ENCODE measurements at regions not wholly inside any gene's neighbourhood (a gene's known extent, or its start where the extent isn't known, plus 50 kb on each side); places are given as distances from the start of the nearest gene placed in this dataset.

- no peak for DNase-seq
Measured at GRCh38 chr5:107134931-107135330, 535.8 kb downstream of the EFNA5 start.

DNA sequence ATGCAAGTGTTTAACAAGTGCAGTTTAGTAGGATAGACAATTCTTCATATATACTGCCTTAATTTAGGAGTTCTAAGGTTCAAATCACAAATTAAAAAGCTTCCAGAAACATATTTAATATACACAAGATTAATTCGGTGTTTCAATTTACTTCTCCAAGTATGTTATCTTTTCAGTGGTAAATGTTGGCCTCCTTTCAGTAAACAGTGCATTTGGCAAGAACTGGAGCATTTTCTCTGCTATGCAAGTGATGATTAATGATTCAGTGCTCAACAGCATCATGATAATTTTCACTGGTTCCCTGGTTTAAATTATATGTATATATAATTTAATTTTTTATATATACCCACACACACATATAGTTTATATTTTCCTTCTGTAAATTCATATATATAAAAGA is 541.7 kb downstream of the EFNA5 start:
- DNase-seq, result no peak

DNA sequence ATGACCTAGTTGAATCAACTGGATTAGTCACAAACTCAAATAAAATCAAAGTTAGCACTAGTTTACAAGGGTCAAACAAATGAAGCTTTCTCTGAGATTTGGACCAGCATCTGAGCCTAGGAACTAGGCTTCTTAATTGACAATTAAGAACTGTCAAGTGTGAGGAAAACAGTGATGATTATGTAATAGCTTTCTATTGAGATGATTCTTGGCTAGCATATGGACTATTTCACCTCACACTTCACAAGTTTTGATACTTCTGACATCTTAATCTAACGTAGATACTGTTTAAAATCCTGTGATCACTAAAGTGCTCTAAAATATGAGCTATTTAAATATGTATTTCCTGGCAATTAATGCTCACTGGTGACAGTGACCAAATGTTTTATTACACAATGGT is 542.9 kb downstream of the EFNA5 start:
- no peak for DNase-seq

GRCh38 chr5:107126341-107126740 is 544.4 kb downstream of the EFNA5 start:
- DNase-seq, result no peak

DNA sequence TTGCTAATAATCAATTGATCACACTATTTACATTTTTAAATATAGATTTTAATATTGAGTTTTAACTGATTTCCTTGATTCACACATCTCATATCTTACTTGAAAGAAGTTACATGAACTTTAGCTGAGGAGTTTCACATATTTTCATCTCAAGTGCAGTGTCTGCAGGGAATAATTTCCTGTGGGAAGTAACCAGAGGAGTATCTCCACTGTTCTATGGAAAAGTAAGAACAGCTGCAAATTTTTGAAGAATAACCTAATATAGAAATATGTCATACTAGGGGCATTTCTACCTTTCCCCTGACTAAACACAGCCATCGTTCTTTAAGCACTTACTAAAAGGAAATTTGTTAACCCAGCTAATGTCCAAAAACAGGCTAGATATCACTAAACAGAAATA is 546.4 kb downstream of the EFNA5 start:
- no peak for DNase-seq

DNA sequence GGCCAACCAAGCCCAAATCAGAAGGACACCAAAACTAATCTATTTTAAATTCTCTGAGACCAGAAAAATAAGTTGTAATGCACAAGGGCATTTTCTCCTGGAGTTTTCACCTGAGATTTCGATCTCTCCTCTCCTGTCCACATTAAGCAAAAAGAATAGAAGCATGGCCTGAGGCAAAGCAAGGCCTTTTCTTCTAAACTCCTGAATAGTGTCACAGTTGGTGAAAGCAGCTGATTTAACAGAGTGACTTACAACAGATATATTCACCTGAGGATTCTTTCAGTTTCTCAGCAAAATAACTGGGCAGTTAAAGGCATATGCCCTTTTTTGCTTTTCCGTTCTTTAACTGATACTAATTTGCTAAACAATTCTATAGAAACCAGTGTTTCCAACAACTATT is 547.7 kb downstream of the EFNA5 start:
- no peak for DNase-seq

- no peak for DNase-seq
Measured at GRCh38 chr5:107121793-107122519, 548.8 kb downstream of the EFNA5 start.

DNA sequence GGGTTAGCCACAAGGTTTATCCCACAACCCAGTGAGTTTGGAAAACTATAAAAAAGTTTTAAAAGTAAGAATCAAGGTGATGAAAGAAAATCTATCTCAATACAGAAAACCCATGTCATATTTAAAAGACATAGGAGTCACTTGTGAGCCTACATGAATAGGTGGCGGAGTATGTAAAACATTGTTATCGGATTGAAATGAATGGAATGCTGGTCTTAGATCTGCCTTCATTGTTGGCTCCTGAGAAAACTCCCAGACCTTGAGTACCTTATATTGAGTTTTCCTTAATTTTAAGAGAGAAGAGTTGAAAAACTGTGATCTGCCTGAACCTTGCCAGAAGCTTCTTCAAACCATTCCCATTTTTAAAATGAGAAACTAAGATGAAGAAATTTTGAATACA is 551.1 kb downstream of the EFNA5 start:
- no peak for DNase-seq

DNA sequence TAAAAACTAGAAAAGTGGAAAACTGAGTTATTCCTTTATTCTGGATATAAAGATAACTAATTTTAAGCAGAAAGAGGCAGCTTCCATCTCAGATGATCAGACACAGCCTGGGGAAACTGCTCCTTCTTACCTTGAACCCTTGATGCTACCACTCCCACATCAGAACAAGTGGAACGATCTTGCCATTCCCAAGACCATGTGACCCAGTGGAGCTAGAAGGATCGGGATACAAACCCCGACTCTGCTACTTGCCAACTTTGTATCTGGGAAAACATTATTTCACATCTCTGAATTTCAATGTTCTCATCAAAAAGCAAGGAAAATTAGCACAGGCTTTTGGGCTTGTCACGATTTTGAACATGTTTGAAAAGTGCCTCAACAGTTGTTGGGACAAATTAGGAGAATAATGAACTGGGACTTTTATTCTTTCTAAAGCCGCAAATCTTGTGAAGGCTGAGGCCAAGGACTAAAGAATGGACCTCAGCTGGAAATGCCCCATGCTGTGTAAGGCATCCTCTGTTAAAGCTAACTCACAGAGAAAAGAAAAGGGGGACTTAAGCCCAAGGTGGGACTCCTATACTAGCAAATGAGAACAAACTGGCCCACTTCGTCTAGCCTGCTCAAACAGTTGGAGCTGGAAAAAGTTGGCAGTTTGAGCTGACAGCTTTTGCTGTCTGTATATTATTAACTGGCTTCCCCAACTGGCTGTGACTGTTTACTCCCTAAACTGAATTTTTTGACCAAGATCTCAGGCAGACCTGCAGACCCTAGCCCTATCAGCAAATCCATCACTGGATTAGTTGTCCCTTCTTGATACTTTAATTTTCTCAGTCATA is 552.3 kb downstream of the EFNA5 start:
- no peak for DNase-seq

DNA sequence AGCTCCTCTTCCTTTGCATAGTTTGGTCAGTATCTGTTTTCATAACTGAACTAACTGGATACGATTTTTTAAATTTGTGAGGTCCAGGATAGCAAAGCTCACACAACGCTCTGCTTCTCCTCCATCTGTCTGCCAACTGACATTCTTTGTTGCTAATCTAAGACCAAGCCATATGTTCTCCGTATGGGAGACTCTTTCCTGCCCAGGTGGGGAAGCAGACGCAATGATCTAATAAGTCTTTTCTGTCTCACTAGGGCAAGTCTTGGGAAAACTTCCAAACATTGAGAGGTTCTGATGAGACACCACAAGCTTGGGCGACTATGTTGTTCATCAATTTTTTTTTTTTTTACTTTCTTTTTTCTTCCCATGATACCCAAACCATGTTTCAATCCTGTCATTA is 558.5 kb downstream of the EFNA5 start:
- DNase-seq, result no peak

- DNase-seq, result no peak
Measured at GRCh38 chr5:107104040-107104995, 566.4 kb downstream of the EFNA5 start.

GRCh38 chr5:107103522-107103921 is 567.2 kb downstream of the EFNA5 start:
- DNase-seq, result no peak

GRCh38 chr5:107100121-107100520 is 570.6 kb downstream of the EFNA5 start:
- DNase-seq, result no peak

DNA sequence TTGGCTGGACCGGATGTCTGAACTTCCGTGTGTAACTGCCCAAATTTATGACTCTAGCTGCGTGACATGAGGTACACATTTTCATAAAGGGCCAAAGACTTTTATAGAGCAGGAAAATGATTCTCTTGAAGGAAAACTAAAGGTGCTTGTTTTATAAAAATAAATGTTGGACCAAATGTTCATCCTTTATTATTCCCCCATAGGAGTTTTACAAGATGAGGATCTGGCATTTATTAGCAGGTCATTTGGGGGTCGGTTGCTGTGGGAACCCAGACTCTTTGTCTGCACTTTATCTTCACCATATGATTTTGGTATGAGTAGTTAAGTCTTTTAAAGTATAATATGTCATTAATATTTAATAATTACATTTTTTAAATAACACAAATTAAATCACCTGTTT is 571.2 kb downstream of the EFNA5 start:
- no peak for DNase-seq

GRCh38 chr5:107092695-107093094 is 578.0 kb downstream of the EFNA5 start:
- DNase-seq, result no peak

GRCh38 chr5:107090506-107090905 is 580.2 kb downstream of the EFNA5 start:
- no peak for DNase-seq

GRCh38 chr5:107088907-107089306 is 581.8 kb downstream of the EFNA5 start:
- no peak for DNase-seq

DNA sequence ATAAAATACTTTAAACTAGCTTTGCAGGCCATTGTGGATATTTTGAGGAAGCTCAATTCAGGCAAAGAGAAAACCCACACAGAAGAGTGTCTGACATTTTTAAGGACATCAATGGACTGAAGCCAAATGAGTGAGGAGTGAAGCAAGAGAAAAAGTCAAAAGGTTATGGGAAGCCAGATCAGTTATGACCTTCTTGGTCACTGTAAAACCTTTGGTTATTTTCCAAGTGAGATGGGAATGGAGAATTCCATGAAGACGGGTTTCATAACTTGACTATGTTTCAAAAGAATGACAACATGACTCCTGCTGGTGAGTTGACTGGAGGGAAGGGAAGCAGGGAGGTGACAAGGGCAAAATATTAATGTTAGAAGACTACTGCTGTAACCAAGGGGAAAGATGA is 585.2 kb downstream of the EFNA5 start:
- DNase-seq, result no peak

DNA sequence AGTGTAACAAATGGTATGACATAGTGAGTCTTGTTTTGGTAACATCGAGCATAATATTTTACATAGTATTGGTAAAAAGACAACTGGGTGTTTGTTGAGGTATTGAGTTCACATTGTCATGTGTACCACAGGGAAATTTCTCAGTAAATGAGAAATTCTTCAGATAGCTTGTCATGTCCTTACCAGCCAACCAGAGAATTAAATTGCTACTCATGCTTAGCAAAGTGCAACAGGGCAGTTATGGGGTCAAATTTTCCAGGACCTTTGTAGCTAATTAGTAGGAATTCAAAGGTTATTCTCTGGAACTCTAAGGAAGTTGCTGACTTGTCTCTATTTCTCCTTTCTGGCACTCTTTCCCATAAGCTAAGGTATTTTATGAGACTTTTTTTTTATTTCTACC is 595.7 kb downstream of the EFNA5 start:
- DNase-seq, result no peak

DNA sequence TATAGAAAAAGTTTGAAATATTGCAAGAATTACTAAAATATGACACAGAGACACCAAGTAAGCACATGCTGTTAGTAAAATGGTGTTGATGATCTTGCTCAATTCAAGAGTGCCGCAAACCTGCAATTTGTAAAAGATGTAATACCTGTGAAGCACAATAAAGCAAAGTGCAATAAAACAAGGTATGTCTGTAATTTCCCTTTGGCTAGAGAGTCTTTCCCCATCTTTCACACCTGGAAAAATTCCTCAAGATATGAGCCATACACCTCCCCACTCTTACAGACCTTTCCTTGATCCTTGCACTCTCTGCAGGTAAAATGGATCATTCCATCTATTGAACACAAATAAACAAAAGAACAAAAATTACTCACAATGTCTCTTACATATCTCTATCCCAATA is 597.8 kb downstream of the EFNA5 start:
- no peak for DNase-seq

GRCh38 chr5:107072440-107072839 is 598.3 kb downstream of the EFNA5 start:
- DNase-seq, result no peak

DNA sequence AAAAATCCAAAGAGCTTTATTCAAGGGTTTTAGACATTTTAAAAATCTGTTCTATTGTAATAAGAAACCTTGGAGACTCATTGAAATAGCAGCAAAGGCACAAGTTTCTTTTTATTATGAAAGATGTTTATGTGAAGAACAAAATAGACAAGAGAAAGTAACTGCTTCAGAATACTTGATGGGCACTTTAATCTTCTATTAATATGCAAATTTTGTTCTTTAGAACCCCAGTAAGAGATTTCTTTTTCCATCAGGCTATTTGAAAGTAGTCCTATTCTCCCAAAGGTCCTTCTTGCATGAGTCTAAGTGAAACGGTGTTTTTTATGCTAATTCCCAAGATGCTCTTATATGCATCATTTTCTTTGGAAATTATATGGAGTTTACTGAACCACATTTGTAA is 602.0 kb downstream of the EFNA5 start:
- no peak for DNase-seq

DNA sequence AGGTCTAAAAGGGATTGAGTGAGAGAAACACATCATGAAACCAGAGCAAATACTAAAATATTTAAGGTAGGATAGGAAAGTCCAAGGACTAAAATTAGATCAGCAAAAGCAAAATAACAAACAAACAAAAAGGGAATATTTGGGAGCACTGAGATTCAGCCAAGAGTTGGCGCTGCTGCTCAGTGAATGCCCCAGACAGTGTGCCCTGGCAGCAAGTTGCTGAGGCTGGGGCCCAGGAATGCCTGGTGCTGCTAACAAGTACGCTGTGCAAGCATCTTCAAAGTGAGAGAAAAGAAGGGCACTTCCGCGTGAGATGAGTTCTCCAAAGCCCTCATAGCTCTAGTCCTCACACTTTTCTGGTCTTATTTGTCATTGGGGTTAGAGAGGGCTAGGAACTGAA is 603.3 kb downstream of the EFNA5 start:
- no peak for DNase-seq
